GM10266 (cell line): ENCODE measurements at regions not wholly inside any gene's neighbourhood (a gene's known extent, or its start where the extent isn't known, plus 50 kb on each side); places are given as distances from the start of the nearest gene placed in this dataset.
"Not testable (repeated sequence)": the region's sequence is repeated elsewhere in the genome, so short reads cannot be mapped to it uniquely, and the experiment has no call there.

Experiments used
- DNase-seq: peaks from one replicate; pipeline ENCODE4 v3.0.0; 2012; ENCODE audit errors: extremely low spot score
- TF ChIP-seq, protein P1 (sequence below): IDR thresholded peaks from 2 replicates; pipeline ENCODE4 v1.5.1; 2012; ENCODE audit warnings: mild to moderate bottlenecking, low read depth; ENCODE audit not compliant: control insufficient read depth, insufficient read depth; ENCODE audit errors: missing control alignments

DNA sequence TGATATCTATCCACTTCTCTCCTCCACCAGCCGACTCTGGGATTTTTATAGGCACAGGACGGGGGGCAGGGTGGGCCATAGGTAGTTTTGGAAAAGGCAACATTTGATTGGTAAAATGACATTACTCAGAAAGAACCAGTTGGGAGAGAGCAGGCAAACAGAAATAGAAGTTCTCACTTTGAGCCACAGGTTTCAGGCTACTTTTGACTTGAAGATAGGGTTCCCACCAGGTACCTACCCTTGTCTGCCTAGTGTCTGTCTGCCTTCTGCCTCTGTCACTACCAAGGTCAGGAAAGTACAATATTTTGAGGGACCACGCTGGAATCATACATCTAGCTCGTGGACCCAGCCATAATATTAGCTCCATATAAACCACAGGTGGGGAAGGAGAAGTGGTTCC, 412.9 kb upstream of the GRM7 start:
- no peak for DNase-seq
- TF ChIP-seq, protein P1, sequence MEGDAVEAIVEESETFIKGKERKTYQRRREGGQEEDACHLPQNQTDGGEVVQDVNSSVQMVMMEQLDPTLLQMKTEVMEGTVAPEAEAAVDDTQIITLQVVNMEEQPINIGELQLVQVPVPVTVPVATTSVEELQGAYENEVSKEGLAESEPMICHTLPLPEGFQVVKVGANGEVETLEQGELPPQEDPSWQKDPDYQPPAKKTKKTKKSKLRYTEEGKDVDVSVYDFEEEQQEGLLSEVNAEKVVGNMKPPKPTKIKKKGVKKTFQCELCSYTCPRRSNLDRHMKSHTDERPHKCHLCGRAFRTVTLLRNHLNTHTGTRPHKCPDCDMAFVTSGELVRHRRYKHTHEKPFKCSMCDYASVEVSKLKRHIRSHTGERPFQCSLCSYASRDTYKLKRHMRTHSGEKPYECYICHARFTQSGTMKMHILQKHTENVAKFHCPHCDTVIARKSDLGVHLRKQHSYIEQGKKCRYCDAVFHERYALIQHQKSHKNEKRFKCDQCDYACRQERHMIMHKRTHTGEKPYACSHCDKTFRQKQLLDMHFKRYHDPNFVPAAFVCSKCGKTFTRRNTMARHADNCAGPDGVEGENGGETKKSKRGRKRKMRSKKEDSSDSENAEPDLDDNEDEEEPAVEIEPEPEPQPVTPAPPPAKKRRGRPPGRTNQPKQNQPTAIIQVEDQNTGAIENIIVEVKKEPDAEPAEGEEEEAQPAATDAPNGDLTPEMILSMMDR, result no peak

DNA sequence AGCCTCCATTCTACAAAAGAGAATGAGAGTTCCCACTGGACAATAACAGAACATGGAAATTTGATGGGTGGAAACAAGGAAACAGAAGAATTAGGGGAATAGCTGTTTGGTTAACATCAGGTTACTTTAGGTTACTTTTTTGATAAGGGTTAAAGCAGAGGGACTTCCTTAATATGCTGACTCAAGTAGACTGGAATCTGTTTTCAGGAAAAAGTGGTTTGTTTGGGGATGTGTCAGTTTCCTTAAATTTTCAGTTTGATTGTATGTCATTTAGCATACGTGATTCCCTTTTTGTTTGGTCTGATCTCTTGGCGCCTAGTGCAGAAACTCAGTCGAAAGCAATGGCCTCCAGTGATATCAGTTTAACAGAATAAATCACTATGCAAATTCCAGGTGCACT, 411.8 kb upstream of the GRM7 start:
- DNase-seq, result no peak
- TF ChIP-seq, protein P1, result no peak

DNA sequence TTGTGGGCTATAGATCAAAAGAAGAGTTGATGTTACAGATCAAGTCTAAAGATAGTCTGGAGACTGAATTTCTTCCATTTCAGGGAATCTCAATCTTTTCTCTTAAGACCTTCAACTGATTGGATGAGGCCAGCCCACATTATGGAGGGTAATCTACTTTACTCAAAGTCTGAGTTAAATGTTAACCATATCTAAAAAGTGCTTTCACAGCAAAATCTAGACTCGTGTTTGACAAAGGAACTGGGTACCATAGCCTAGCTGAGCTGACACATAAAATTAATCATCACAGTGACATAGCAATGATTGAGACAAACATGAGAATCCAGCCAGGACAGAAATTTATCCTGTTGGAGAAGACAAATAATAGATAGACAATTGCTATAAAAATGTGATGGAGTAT, 407.9 kb upstream of the GRM7 start:
- TF ChIP-seq, protein P1, result no peak
- no peak for DNase-seq

DNA sequence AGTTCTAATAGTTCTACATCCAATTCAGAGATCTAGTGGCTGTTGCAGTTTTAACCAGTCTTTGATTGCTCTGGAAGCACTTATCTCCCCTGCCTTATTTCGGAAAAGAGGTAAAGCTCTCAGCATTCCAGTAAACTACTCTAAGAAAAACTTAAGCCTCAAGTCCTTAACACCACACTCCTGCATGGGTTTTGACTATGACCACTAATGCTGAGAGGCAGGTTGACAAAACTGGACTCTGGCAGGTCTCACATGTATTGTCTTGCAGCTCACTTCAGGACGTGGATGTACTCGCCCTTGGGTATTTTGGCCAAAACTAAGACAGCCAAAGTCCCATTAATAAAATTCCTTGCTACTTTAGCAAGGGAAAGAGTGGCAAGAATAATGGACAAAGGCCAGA, 405.9 kb upstream of the GRM7 start:
- DNase-seq, result no peak

DNA sequence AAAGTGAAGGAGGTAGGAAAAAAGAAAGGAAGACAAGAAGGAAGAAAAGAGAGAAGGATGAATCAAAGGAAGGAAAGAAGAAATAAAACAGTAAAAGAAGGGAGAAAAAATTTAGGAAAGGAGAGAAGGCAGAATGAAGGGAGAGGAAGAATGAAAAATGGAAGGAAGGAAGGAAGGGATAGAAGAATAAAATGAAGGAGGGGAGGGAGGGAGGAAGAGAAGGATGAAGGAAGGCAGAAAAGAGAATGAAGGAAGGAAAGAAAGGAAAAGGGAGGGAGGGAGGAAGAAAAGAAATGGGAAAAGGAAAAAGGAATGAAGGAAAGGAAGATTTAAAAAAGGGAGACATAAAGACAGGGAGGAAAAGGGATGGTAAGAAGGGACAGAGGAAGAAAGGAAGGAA, 393.7 kb upstream of the GRM7 start:
- TF ChIP-seq, protein P1, result no peak
- DNase-seq, result no peak

More for the DNA sequence above, 405.9 kb upstream of the GRM7 start:
- TF ChIP-seq, protein P1, result no peak

DNA sequence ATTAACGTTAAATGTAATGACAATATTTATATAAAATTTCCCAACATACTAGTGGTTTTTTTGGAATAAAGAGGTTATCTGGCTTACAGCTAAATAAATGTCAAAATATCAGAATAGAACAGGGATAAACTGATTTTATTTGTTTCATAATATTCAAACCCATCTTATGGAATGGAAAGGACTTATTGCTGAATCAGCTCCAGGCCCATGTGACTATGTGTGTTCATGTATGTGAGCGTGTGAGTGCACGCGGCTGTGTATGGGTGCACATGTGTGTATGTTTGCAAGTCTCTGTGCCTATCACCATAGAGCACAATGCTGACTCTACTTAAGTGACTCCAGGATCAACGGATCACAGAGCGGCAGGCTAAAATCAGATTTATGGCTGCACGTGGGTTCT, 392.3 kb upstream of the GRM7 start:
- TF ChIP-seq, protein P1, result no peak
- no peak for DNase-seq

DNA sequence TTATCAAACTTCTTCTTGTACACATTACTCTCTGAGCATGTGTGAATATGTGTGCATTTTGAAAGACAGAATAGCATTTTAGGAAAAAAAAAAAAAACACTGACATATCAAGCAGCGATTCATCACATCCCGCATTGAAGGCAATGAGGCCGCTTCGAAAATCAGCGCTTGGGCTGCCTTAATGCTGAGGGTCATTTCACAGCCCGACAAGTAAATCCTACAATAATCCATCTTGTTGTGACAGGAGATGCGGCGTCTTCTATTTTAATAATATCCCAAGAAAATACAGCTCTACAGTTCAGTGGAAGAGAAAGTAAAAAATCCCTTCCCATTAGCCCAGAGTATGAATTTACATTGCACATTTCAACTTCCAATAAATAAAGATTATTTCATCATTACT, 389.2 kb upstream of the GRM7 start:
- DNase-seq, result no peak
- TF ChIP-seq, protein P1, result no peak

DNA sequence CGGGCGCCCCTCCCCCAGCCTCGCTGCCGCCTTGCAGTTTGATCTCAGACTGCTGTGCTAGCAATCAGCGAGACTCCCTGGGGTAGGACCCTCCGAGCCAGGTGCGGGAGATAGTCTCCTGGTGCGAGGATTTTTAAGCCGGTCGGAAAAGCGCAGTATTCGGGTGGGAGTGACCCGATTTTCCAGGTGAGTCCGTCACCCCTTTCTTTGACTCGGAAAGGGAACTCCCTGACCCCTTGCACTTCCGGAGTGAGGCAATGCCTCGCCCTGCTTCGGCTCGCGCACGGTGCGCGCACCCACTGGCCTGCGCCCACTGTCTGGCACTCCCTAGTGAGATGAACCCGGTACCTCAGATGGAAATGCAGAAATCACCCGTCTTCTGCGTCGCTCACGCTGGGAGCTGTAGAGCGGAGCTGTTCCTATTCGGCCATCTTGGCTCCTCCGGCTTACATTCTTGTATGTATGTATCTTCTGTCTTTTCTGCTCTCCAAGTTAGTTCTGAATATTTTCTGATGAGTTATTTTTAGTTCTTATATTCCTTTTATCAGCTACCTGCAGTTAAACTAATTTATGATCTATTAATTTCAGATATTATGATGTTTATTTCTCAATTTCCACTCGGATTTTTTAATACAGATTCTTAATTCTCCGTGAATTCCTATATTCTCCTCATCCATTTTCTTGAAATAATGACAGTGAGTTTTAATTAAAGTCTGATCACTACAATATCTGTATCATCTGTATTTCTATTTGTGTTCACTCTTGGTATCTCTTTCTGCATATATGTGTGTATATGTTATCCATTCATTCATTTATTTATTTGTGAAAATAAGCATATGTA, 370.2 kb upstream of the GRM7 start:
- not testable (repeated sequence) for DNase-seq
